HepG2 (cell line): ENCODE measurements at regions not wholly inside any gene's neighbourhood (a gene's known extent, or its start where the extent isn't known, plus 50 kb on each side); places are given as distances from the start of the nearest gene placed in this dataset.

ENCODE experiments used
- ATAC-seq: fragments of 200-7000 bp; cut with Tn5 transposase; 3 replicates; pipeline ENCODE4 v1.9.1; 2020; ENCODE audit warnings: mild to moderate bottlenecking, moderate library complexity
- BruUV-seq: library from RNA; stranded (reverse); fragments of 400-500 nt; replicated peaks from 2 replicates; lab custom pipeline; 2021; lab: Mats Ljungman, UMichigan
- CTCF ChIA-PET: fragments of 300-600 bp; formaldehyde crosslinking; extraction: SDS; loops from one replicate; lab custom pipeline; 2021; ENCODE audit warnings: low total read pairs, inconsistent platforms, low intra/inter-chr PET ratio; lab: Yijun Ruan, JAX
- POLR2A ChIA-PET: fragments of 350-600 bp; sonication (Branson Sonifier 250); formaldehyde crosslinking; loops from one replicate; lab custom pipeline; 2020; ENCODE audit warnings: antibody characterized with exemption, inconsistent platforms; lab: Yijun Ruan, JAX
- DNase-seq: peaks from one replicate; pipeline ENCODE4 v3.0.0-alpha.2; 2015; ENCODE audit warnings: low spot score
- FAIRE-seq: peaks from 3 replicates; lab custom pipeline; 2011; peaks lifted over from hg19 to GRCh38; lab: Jason Lieb, UNC
- H2AFZ ChIP-seq: one replicate; pipeline ENCODE4 v1.6.1; 2011; ENCODE audit warnings: low read length, inconsistent platforms
- H3K27ac ChIP-seq: fragments of 300-600 bp; 3 replicates; pipeline ENCODE4 v1.8.0; 2011; ENCODE audit warnings: mixed run types, mild to moderate bottlenecking, mixed read lengths, low read length, inconsistent platforms; ENCODE audit not compliant: insufficient read depth; ENCODE audit errors: extremely low read length
- H3K27me3 ChIP-seq, 2 experiments: fragments of 200-600 bp in 1 of 2; 2 replicates in 1 of 2; 3 replicates in 1 of 2; pipeline versions ENCODE4 v1.6.0 to v1.8.0; 2011; ENCODE audit warnings: low read length in 2 of 2, mild to moderate bottlenecking in 2 of 2, moderate library complexity in 2 of 2, inconsistent platforms in 1 of 2; ENCODE audit not compliant: insufficient read depth in 2 of 2, control insufficient read depth in 1 of 2
- H3K36me3 ChIP-seq, 2 experiments: fragments of 200-600 bp in 1 of 2; replicated peaks in 1 of 2; 2 replicates in 1 of 2; 3 replicates in 1 of 2; pipeline versions ENCODE4 v1.5.1 to v1.8.0; 2011; ENCODE audit warnings: low read length in 2 of 2, inconsistent platforms in 1 of 2; ENCODE audit not compliant: insufficient read depth in 2 of 2, control insufficient read depth in 1 of 2
- H3K4me1 ChIP-seq: 2 replicates; pipeline ENCODE4 v1.5.1; 2012; ENCODE audit warnings: low read length, inconsistent platforms; ENCODE audit not compliant: insufficient read depth
- H3K4me2 ChIP-seq: 2 replicates; pipeline ENCODE4 v1.6.0; 2011; ENCODE audit warnings: low read depth, low read length, inconsistent platforms
- H3K4me3 ChIP-seq, 3 experiments: fragments of 200-600 bp in 1 of 3; sonication (generic), shearing (Covaris generic) in 1 of 3; replicated peaks in 1 of 3; 2 replicates each; pipeline ENCODE4 v1.5.1; 2011 to 2016; ENCODE audit warnings: low read length in 3 of 3, inconsistent platforms in 2 of 3, low read depth in 2 of 3, mild to moderate bottlenecking in 2 of 3, control low read depth in 1 of 3, mixed read lengths in 1 of 3; ENCODE audit not compliant: insufficient read depth in 1 of 3
- H3K79me2 ChIP-seq: one replicate; pipeline ENCODE4 v1.6.1; 2011; ENCODE audit warnings: low read length, inconsistent platforms; ENCODE audit not compliant: insufficient read depth
- H3K9ac ChIP-seq: 2 replicates; pipeline ENCODE4 v1.6.0; 2011; ENCODE audit warnings: mild to moderate bottlenecking, low read depth, low read length, inconsistent platforms; ENCODE audit not compliant: insufficient read depth
- H3K9me3 ChIP-seq: 2 replicates; pipeline ENCODE4 v1.5.1; 2012; ENCODE audit warnings: mild to moderate bottlenecking, low read length
- H4K20me1 ChIP-seq: 2 replicates; pipeline ENCODE4 v1.6.0; 2011; ENCODE audit warnings: inconsistent platforms, mild to moderate bottlenecking, low read length, moderate library complexity; ENCODE audit not compliant: insufficient read depth
- KDM3A ChIP-seq: IDR thresholded peaks from 2 replicates; pipeline ENCODE4 v1.6.1; 2018; ENCODE audit warnings: low read depth, missing compliant biosample characterization
- U2AF2 ChIP-seq: fragments of 200-400 bp; formaldehyde crosslinking; IDR thresholded peaks from 2 replicates; pipeline ENCODE4 v1.6.1; 2017; ENCODE audit warnings: low read depth, mild to moderate bottlenecking, low read length
- ZNF180 ChIP-seq: sonication (generic); formaldehyde crosslinking; IDR thresholded peaks from 2 replicates; pipeline ENCODE4 v1.4.0; 2020; ENCODE audit warnings: low read depth, missing genetic modification reagents, borderline replicate concordance
- ZNF446 ChIP-seq: sonication (generic); formaldehyde crosslinking; IDR thresholded peaks from 2 replicates; pipeline ENCODE4 v1.5.0; 2020; ENCODE audit warnings: mild to moderate bottlenecking, missing genetic modification reagents
- ZNF720 ChIP-seq: sonication (generic); formaldehyde crosslinking; IDR thresholded peaks from 2 replicates; pipeline ENCODE4 v1.4.0; 2020; ENCODE audit warnings: missing genetic modification reagents
- WGBS: methylation state at CpG from one replicate; pipeline ENCODE4 v1.1.6; 2017; ENCODE audit warnings: low lambda C conversion rate; 5-methylcytosine and 5-hydroxymethylcytosine counted together
- in situ Hi-C: cut with HindIII; loops from 2 replicates; pipeline ENCODE4 v1.10.0; 2017; ENCODE audit warnings: low pct_unique_long_range_greater_than_20kb; ENCODE audit not compliant: extremely low pct_ligation_motif_present
- intact Hi-C: fragments of 100-400 bp; cut with micrococcal nuclease; formaldehyde crosslinking; loops from one replicate; pipeline ENCODE4 v1.10.0; 2022; ENCODE audit not compliant: unreplicated experiment
- TF ChIP-seq, protein P1 (sequence below): sonication (generic); formaldehyde crosslinking; IDR thresholded peaks from 2 replicates; pipeline ENCODE4 v1.5.1; 2020; ENCODE audit warnings: mild to moderate bottlenecking, missing genetic modification reagents, moderate library complexity

- no peak overlapping the region for H3K9ac ChIP-seq
- H3K4me1 ChIP-seq, result no peaks in the 10 kb centered on the region
- intact Hi-C loops (no loop called here), in situ Hi-C loops (no loop called here)
- DNase-seq (no peak), ATAC-seq (peak; percentile 32; the same call in 2 of the 3 replicates), FAIRE-seq (no peak)
- ChIA-PET POLR2A (no interaction called here), CTCF (no interaction called here)
- no peaks in the 10 kb centered on the region for H3K9me3 ChIP-seq
- H3K36me3 ChIP-seq, result no peaks in the 10 kb centered on the region
- WGBS, result 72% methylated on average over 36 of the region's 40 CpGs
- H3K4me3 ChIP-seq, result peak overlapping the region in 1 of 3 experiments; percentile 64; a peak in 2 of 6 replicates
- H2AFZ ChIP-seq, result no peak overlapping the region
- H3K27ac ChIP-seq, result no peak overlapping the region
- H4K20me1 ChIP-seq, result no peaks in the 10 kb centered on the region
- H3K4me2 ChIP-seq, result peak overlapping the region; percentile 66
- no TSS peak for BruUV-seq
- peaks cover 2 to 6% of the 10 kb centered on the region in 2 experiments; a peak in 3 of 5 replicates for H3K27me3 ChIP-seq
- no peak for TF ChIP-seq U2AF2
- TF ChIP-seq ZNF180 (CRISPR knock-in tag), result no peak
- no peak for TF ChIP-seq ZNF446
- no peak for TF ChIP-seq ZNF720 (CRISPR knock-in tag)
- TF ChIP-seq, protein P1, sequence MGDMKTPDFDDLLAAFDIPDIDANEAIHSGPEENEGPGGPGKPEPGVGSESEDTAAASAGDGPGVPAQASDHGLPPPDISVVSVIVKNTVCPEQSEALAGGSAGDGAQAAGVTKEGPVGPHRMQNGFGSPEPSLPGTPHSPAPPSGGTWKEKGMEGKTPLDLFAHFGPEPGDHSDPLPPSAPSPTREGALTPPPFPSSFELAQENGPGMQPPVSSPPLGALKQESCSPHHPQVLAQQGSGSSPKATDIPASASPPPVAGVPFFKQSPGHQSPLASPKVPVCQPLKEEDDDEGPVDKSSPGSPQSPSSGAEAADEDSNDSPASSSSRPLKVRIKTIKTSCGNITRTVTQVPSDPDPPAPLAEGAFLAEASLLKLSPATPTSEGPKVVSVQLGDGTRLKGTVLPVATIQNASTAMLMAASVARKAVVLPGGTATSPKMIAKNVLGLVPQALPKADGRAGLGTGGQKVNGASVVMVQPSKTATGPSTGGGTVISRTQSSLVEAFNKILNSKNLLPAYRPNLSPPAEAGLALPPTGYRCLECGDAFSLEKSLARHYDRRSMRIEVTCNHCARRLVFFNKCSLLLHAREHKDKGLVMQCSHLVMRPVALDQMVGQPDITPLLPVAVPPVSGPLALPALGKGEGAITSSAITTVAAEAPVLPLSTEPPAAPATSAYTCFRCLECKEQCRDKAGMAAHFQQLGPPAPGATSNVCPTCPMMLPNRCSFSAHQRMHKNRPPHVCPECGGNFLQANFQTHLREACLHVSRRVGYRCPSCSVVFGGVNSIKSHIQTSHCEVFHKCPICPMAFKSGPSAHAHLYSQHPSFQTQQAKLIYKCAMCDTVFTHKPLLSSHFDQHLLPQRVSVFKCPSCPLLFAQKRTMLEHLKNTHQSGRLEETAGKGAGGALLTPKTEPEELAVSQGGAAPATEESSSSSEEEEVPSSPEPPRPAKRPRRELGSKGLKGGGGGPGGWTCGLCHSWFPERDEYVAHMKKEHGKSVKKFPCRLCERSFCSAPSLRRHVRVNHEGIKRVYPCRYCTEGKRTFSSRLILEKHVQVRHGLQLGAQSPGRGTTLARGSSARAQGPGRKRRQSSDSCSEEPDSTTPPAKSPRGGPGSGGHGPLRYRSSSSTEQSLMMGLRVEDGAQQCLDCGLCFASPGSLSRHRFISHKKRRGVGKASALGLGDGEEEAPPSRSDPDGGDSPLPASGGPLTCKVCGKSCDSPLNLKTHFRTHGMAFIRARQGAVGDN (CRISPR knock-in tag), result 0 out of 2 replicates have a peak, but pooled peaks have one; percentile 14
- TF ChIP-seq KDM3A, result no peak
- H3K79me2 ChIP-seq, result no peaks in the 10 kb centered on the region
These were observed 105.8 kb downstream of the SLC16A1 start for GRCh38 chr1:112850034-112850757.
